MCF 10A (cell line): ENCODE measurements at regions not wholly inside any gene's neighbourhood (a gene's known extent, or its start where the extent isn't known, plus 50 kb on each side); places are given as distances from the start of the nearest gene placed in this dataset.

Experiments used
- BruUV-seq: library from RNA; stranded (reverse); fragments of 400-500 nt; replicated peaks from 2 replicates; lab custom pipeline; 2021; lab: Mats Ljungman, UMichigan
- CTCF ChIA-PET: fragments of 300-600 bp; sonication (Branson Sonifier 250); formaldehyde crosslinking; extraction: SDS; loops from one replicate; lab custom pipeline; 2021; ENCODE audit warnings: antibody characterized with exemption, inconsistent platforms; lab: Yijun Ruan, JAX
- POLR2A ChIA-PET: fragments of 300-600, 350-650 bp; sonication (Branson Sonifier 250); formaldehyde crosslinking; extraction: SDS; loops from one replicate; lab custom pipeline; 2020; ENCODE audit warnings: antibody characterized with exemption, inconsistent platforms; lab: Yijun Ruan, JAX
- DNase-seq: peaks from one replicate; pipeline ENCODE4 v3.0.0-alpha.2; 2018; ENCODE audit not compliant: unreplicated experiment
- H3K27ac Mint-ChIP-seq: one replicate; pipeline ENCODE4 v1.8.0; 2022; ENCODE audit warnings: mild to moderate bottlenecking, low read depth, mixed read lengths; ENCODE audit not compliant: unreplicated experiment
- H3K27me3 Mint-ChIP-seq: one replicate; pipeline ENCODE4 v1.8.0; 2022; ENCODE audit warnings: mixed read lengths; ENCODE audit not compliant: insufficient read depth, unreplicated experiment
- H3K36me3 Mint-ChIP-seq: one replicate; pipeline ENCODE4 v1.8.0; 2022; ENCODE audit warnings: mild to moderate bottlenecking, moderate library complexity, mixed read lengths; ENCODE audit not compliant: insufficient read depth, unreplicated experiment
- H3K4me1 Mint-ChIP-seq: one replicate; pipeline ENCODE4 v1.8.0; 2022; ENCODE audit warnings: mixed read lengths; ENCODE audit not compliant: insufficient read depth, unreplicated experiment
- H3K4me3 Mint-ChIP-seq: one replicate; pipeline ENCODE4 v1.8.0; 2022; ENCODE audit warnings: mild to moderate bottlenecking, moderate library complexity, mixed read lengths; ENCODE audit not compliant: unreplicated experiment
- H3K9me3 Mint-ChIP-seq: one replicate; pipeline ENCODE4 v1.8.0; 2022; ENCODE audit warnings: mixed read lengths; ENCODE audit not compliant: unreplicated experiment
- CTCF ChIP-seq: fragments of 200-600 bp; IDR thresholded peaks from one replicate; pipeline ENCODE4 v1.8.0; 2022; ENCODE audit warnings: antibody characterized with exemption, mild to moderate bottlenecking; ENCODE audit not compliant: unreplicated experiment
- intact Hi-C: fragments of 100-400 bp; cut with micrococcal nuclease; formaldehyde crosslinking; loops from 2 replicates; pipeline ENCODE4 v1.14.1; 2022

DNA sequence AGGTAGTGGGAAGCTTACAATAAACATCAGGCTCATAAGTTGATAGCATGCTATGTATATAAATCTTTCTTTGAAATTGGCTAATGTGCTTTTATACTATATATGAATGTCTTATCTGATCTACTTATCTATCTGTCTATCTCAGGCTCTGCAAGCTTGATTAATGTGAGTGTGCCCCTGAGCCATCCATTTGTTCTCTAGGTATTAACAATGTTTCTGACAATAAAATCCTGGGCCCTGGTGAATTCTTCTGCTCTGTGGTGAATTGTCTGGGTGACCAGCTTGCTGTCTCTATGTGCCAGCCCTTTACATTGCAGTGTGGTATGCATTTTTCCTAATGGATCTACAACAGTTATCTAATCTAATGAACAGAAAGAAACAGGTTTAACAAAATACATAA is 295.9 kb downstream of the HRH4 start:
- CTCF ChIA-PET: interaction anchor here (1.2 kb wide), 1 partner anchor 212 kb away, joined by 6 read pairs; no protein-coding TSS in a partner anchor
- H3K4me1 Mint-ChIP-seq: no peaks in the 10 kb centered on the region
- POLR2A ChIA-PET: no interaction called here
- H3K36me3 Mint-ChIP-seq: no peaks in the 10 kb centered on the region
- DNase-seq: no peak
- H3K9me3 Mint-ChIP-seq: peaks cover 15% of the 10 kb centered on the region
- no peaks in the 10 kb centered on the region for H3K27me3 Mint-ChIP-seq
- TF ChIP-seq CTCF: no peak
- intact Hi-C loops: no loop called here
- no peak overlapping the region for H3K4me3 Mint-ChIP-seq
- BruUV-seq: no TSS peak
- no peak overlapping the region for H3K27ac Mint-ChIP-seq

DNA sequence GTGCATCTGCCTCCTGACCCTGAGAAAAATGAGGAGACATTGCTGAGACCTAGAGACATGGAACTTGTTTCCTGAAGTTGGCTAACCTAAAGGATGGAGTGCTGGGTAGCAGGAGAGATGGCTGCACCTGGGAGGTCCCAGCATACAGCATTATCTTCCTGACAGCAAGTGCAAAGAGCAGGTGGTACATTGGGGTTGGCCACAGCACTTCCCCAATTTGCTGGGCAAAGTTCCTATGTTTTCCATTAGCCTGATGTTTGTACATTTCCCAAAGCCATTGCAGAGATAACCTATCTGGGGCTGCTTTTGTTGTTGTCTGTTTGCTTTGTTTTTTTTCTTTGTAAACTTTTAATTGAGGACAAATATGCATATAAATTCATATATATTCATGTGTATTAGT is 296.7 kb downstream of the HRH4 start:
- Mint-ChIP-seq H3K4me3 (no peak overlapping the region), H3K9me3 (peaks cover 18% of the 10 kb centered on the region), H3K27me3 (no peaks in the 10 kb centered on the region), H3K36me3 (no peaks in the 10 kb centered on the region), H3K27ac (no peak overlapping the region), H3K4me1 (no peaks in the 10 kb centered on the region)
- intact Hi-C loops: no loop called here
- ChIA-PET POLR2A (no interaction called here), CTCF (no interaction called here)
- TF ChIP-seq CTCF: no peak
- no peak for DNase-seq
- BruUV-seq: no TSS peak

- Mint-ChIP-seq H3K9me3 (peaks cover 14% of the 10 kb centered on the region), H3K36me3 (no peaks in the 10 kb centered on the region), H3K4me1 (no peaks in the 10 kb centered on the region), H3K27me3 (no peaks in the 10 kb centered on the region), H3K4me3 (no peak overlapping the region), H3K27ac (no peak overlapping the region)
- no TSS peak for BruUV-seq
- no peak for DNase-seq
- CTCF ChIA-PET: interaction anchor here (1.2 kb wide), 1 partner anchor 35 kb away, joined by 3 read pairs; no protein-coding TSS in a partner anchor
- POLR2A ChIA-PET: no interaction called here
- intact Hi-C loops: no loop called here
- no peak for TF ChIP-seq CTCF
These were observed 301.3 kb downstream of the HRH4 start for GRCh38 chr18:24761765-24762164.

- ChIA-PET CTCF (interaction anchor here (0.5 to 0.6 kb wide), 2 partner anchors 15 to 274 kb away, joined by 3 read pairs; no protein-coding TSS in a partner anchor), POLR2A (no interaction called here)
- no peaks in the 10 kb centered on the region for H3K36me3 Mint-ChIP-seq
- H3K4me1 Mint-ChIP-seq: no peaks in the 10 kb centered on the region
- H3K9me3 Mint-ChIP-seq: peaks cover 21% of the 10 kb centered on the region
- DNase-seq: no peak
- intact Hi-C loops: no loop called here
- BruUV-seq: no TSS peak
- H3K27me3 Mint-ChIP-seq: no peaks in the 10 kb centered on the region
- H3K27ac Mint-ChIP-seq: no peak overlapping the region
- no peak for TF ChIP-seq CTCF
- no peak overlapping the region for H3K4me3 Mint-ChIP-seq
These were observed 302.1 kb downstream of the HRH4 start for GRCh38 chr18:24762511-24762910.
